C4-2B (cell line): ENCODE measurements at regions not wholly inside any gene's neighbourhood (a gene's known extent, or its start where the extent isn't known, plus 50 kb on each side); places are given as distances from the start of the nearest gene placed in this dataset.

Source experiments
- ZFX ChIP-seq: fragments of 450-650 bp; IDR thresholded peaks from 2 replicates; pipeline ENCODE4 v1.6.1; 2017
- TF ChIP-seq, protein P1 (sequence below): fragments of 450-650 bp; conservative IDR thresholded peaks from 2 replicates; pipeline ENCODE4 v1.5.1; 2017; ENCODE audit warnings: mild to moderate bottlenecking

DNA sequence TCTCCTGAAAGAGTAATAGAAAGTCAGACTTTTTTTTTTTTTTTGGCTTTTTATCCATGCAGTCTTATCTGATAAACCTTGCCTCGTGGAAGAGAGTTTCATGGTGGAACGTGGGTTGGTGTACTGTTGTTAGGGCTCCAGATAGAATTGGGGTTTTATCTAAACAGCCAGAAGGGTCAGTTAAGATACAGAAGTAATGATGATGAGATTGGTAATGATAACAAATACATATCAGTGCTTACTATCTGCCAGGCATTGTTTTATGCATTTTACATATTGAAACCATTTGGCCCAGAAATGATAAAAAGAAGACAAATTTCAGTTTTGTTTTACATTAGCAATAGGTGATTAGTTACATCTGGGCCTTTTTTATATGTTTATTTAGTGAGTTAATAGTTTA is 372.8 kb upstream of the PRICKLE1 start:
- TF ChIP-seq, protein P1, sequence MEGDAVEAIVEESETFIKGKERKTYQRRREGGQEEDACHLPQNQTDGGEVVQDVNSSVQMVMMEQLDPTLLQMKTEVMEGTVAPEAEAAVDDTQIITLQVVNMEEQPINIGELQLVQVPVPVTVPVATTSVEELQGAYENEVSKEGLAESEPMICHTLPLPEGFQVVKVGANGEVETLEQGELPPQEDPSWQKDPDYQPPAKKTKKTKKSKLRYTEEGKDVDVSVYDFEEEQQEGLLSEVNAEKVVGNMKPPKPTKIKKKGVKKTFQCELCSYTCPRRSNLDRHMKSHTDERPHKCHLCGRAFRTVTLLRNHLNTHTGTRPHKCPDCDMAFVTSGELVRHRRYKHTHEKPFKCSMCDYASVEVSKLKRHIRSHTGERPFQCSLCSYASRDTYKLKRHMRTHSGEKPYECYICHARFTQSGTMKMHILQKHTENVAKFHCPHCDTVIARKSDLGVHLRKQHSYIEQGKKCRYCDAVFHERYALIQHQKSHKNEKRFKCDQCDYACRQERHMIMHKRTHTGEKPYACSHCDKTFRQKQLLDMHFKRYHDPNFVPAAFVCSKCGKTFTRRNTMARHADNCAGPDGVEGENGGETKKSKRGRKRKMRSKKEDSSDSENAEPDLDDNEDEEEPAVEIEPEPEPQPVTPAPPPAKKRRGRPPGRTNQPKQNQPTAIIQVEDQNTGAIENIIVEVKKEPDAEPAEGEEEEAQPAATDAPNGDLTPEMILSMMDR = no peak
- TF ChIP-seq ZFX = no peak
